ENCODE measurements at regions not wholly inside any gene's neighbourhood (a gene's known extent, or its start where the extent isn't known, plus 50 kb on each side); places are given as distances from the start of the nearest gene placed in this dataset.
A peak's percentile ranks its signal among the peaks of the same experiment; 100 is the strongest.

- TF ChIP-seq ZBTB7A (IDR thresholded peaks at IDR 0.05; ENCODE audit: low read depth) (no peak), CREB1 (IDR thresholded peaks at IDR 0.05; ENCODE audit: low read depth) (no peak), TAF1 (IDR thresholded peaks at IDR 0.05; ENCODE audit: low read depth) (no peak), TEAD4 (IDR thresholded peaks at IDR 0.05) (no peak), YY1 (IDR thresholded peaks at IDR 0.05; ENCODE audit: low read depth) (no peak), CEBPB (IDR thresholded peaks at IDR 0.05) (no peak), RAD21 (IDR thresholded peaks at IDR 0.05; ENCODE audit: low read depth) (no peak), FOXM1 (IDR thresholded peaks at IDR 0.05; ENCODE audit: borderline replicate concordance, low read depth) (no peak), USF1 (IDR thresholded peaks at IDR 0.05) (no peak)
- TF ChIP-seq, protein P1, sequence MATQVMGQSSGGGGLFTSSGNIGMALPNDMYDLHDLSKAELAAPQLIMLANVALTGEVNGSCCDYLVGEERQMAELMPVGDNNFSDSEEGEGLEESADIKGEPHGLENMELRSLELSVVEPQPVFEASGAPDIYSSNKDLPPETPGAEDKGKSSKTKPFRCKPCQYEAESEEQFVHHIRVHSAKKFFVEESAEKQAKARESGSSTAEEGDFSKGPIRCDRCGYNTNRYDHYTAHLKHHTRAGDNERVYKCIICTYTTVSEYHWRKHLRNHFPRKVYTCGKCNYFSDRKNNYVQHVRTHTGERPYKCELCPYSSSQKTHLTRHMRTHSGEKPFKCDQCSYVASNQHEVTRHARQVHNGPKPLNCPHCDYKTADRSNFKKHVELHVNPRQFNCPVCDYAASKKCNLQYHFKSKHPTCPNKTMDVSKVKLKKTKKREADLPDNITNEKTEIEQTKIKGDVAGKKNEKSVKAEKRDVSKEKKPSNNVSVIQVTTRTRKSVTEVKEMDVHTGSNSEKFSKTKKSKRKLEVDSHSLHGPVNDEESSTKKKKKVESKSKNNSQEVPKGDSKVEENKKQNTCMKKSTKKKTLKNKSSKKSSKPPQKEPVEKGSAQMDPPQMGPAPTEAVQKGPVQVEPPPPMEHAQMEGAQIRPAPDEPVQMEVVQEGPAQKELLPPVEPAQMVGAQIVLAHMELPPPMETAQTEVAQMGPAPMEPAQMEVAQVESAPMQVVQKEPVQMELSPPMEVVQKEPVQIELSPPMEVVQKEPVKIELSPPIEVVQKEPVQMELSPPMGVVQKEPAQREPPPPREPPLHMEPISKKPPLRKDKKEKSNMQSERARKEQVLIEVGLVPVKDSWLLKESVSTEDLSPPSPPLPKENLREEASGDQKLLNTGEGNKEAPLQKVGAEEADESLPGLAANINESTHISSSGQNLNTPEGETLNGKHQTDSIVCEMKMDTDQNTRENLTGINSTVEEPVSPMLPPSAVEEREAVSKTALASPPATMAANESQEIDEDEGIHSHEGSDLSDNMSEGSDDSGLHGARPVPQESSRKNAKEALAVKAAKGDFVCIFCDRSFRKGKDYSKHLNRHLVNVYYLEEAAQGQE (IDR thresholded peaks at IDR 0.05; ENCODE audit: low read depth): no peak
Observed at GRCh38 chr6:85355816-85356215, 94.1 kb upstream of the NT5E start.

DNA sequence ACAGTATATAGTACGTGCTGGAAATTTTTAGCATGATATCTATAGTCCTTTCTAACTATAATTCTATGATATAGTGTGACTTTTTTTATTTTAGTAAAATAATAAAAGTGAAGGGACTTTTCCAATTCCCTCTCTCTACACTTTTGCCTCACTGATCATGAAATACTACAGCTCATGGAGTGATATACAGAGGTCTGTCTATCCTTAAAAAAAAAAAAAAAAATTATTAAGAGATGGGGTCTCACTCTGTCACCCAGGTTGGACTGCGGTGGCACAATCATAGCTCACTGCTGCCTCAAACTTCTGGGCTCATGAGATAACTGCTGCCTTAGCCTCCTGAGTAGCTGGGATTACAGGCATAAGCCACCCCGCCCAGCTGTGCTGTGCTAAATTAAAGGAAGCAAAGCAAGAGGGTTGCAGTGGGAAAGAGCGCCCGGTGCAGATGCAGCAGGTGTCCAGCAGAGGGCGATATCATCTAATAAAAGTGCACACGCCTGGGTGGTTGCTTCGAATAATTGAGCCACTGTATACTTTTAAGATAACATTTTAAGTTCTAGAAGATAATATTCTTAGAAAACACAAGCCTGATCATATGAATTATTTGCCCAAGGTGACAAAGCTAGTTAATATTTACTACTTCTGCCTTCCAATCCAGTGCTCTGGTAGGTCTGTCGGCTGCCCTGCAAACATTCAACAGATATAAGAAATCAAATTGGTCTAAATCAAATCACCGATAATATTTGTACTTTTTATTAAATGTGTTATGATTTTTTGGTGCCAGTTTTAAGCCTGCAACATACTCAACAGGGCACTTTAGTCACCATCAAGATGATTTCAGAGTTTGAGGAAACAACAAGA is 94.9 kb upstream of the NT5E start:
- TF ChIP-seq CEBPB (IDR thresholded peaks at IDR 0.05) (no peak), MAX (IDR thresholded peaks at IDR 0.05) (no peak), RAD21 (IDR thresholded peaks at IDR 0.05; ENCODE audit: low read depth) (peak; percentile 94), YY1 (IDR thresholded peaks at IDR 0.05; ENCODE audit: low read depth) (no peak), EP300 (IDR thresholded peaks at IDR 0.05; ENCODE audit: borderline replicate concordance) (no peak), NFIC (IDR thresholded peaks at IDR 0.05) (no peak), TCF12 (IDR thresholded peaks at IDR 0.05; ENCODE audit: low read depth) (no peak)

GRCh38 chr6:85353012-85353411 is 96.9 kb upstream of the NT5E start:
- TF ChIP-seq TAF1 (IDR thresholded peaks at IDR 0.05; ENCODE audit: low read depth) (no peak), CEBPB (IDR thresholded peaks at IDR 0.05) (no peak), EGR1 (IDR thresholded peaks at IDR 0.05) (no peak), MAX (IDR thresholded peaks at IDR 0.05) (no peak), NFIC (IDR thresholded peaks at IDR 0.05) (no peak), EP300 (IDR thresholded peaks at IDR 0.05; ENCODE audit: borderline replicate concordance) (no peak), USF1 (IDR thresholded peaks at IDR 0.05) (no peak), TEAD4 (IDR thresholded peaks at IDR 0.05) (no peak), RAD21 (IDR thresholded peaks at IDR 0.05; ENCODE audit: low read depth) (no peak), YY1 (IDR thresholded peaks at IDR 0.05; ENCODE audit: low read depth) (no peak), TCF12 (IDR thresholded peaks at IDR 0.05; ENCODE audit: low read depth) (no peak), CREB1 (IDR thresholded peaks at IDR 0.05; ENCODE audit: low read depth) (no peak), FOXM1 (IDR thresholded peaks at IDR 0.05; ENCODE audit: borderline replicate concordance, low read depth) (no peak), ZBTB7A (IDR thresholded peaks at IDR 0.05; ENCODE audit: low read depth) (no peak)
- TF ChIP-seq, protein P1 (IDR thresholded peaks at IDR 0.05; ENCODE audit: low read depth): no peak

DNA sequence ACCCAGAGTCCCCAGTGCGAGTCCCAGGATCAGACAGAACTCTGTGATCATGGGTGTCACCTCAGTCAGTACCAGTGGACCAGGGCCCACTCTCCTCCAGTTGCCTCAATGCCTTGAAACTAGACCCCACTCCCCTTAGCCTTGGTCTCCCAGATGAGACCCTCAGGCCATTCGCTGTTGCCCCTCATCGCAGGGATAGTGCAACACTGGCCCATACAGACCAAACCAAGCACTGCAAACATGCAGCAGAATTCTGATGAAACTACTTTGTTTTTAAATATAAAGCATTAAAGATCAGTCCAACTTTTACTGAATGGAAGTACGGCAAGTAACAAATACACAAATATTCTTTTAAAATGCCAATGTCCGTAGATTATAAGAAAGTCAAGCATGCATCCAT is 101.2 kb upstream of the NT5E start:
- TF ChIP-seq ZBTB7A (IDR thresholded peaks at IDR 0.05; ENCODE audit: low read depth) (no peak), EP300 (IDR thresholded peaks at IDR 0.05; ENCODE audit: borderline replicate concordance) (no peak), EGR1 (IDR thresholded peaks at IDR 0.05) (no peak)

DNA sequence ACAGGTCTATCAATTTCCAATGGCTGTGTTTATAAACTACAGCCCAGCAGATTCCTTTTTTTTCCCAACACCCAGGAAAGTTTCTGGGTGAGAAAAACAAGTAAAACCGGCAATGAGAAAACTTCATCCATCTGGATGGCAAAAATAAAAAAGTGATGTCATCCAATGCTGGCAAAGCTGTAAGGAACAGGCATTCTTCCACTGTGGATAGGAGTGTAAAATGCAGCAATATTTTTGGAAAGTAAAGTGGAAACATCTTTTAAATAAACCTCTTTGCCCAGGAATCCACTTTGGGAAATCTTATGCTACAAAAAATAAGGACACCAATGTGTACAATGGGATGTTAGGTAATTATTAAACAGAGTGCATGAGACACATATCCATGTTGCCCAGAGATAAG is 102.1 kb upstream of the NT5E start:
- TF ChIP-seq RAD21 (IDR thresholded peaks at IDR 0.05; ENCODE audit: low read depth) (no peak), FOXM1 (IDR thresholded peaks at IDR 0.05; ENCODE audit: borderline replicate concordance, low read depth) (no peak), YY1 (IDR thresholded peaks at IDR 0.05; ENCODE audit: low read depth) (no peak), EGR1 (IDR thresholded peaks at IDR 0.05) (no peak), EP300 (IDR thresholded peaks at IDR 0.05; ENCODE audit: borderline replicate concordance) (no peak), ZBTB7A (IDR thresholded peaks at IDR 0.05; ENCODE audit: low read depth) (no peak), TCF12 (IDR thresholded peaks at IDR 0.05; ENCODE audit: low read depth) (no peak), CREB1 (IDR thresholded peaks at IDR 0.05; ENCODE audit: low read depth) (no peak), MAX (IDR thresholded peaks at IDR 0.05) (no peak), USF1 (IDR thresholded peaks at IDR 0.05) (no peak), NFIC (IDR thresholded peaks at IDR 0.05) (no peak), TAF1 (IDR thresholded peaks at IDR 0.05; ENCODE audit: low read depth) (no peak), CEBPB (IDR thresholded peaks at IDR 0.05) (no peak)
- TF ChIP-seq, protein P1 (IDR thresholded peaks at IDR 0.05; ENCODE audit: low read depth): no peak

All from Ishikawa (cell line).